ENCODE measurements at regions not wholly inside any gene's neighbourhood (a gene's known extent, or its start where the extent isn't known, plus 50 kb on each side); places are given as distances from the start of the nearest gene placed in this dataset.

DNA sequence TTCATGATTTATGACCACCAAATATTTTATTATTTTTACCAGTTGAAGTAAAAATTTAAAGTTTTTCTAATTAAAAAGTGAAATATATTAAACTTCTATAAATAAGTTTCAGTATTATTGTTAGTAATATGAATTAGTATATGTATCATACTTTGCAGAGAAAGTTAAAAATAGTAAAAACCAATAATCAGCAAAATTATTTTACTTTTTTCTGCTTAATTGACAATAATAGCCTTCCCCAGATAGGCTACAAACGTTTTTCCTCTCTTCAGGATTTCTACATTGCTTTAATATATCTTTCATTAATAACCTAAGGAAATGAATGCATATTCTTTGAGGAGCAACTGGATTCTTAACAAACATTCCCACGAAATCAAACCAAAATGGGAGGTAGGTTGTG is 543.5 kb downstream of the ETNK1 start:
- intact Hi-C loops (cut with micrococcal nuclease; ENCODE audit: unreplicated experiment): no loop called here
- CTCF ChIA-PET: no interaction called here
- DNase-seq: no peak
- TF ChIP-seq, protein P1, sequence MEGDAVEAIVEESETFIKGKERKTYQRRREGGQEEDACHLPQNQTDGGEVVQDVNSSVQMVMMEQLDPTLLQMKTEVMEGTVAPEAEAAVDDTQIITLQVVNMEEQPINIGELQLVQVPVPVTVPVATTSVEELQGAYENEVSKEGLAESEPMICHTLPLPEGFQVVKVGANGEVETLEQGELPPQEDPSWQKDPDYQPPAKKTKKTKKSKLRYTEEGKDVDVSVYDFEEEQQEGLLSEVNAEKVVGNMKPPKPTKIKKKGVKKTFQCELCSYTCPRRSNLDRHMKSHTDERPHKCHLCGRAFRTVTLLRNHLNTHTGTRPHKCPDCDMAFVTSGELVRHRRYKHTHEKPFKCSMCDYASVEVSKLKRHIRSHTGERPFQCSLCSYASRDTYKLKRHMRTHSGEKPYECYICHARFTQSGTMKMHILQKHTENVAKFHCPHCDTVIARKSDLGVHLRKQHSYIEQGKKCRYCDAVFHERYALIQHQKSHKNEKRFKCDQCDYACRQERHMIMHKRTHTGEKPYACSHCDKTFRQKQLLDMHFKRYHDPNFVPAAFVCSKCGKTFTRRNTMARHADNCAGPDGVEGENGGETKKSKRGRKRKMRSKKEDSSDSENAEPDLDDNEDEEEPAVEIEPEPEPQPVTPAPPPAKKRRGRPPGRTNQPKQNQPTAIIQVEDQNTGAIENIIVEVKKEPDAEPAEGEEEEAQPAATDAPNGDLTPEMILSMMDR (IDR thresholded peaks at IDR 0.05; ENCODE audit: unreplicated experiment): no peak
- H3K27me3 Mint-ChIP-seq (ENCODE audit: unreplicated experiment): no peaks in the 10 kb centered on the region
- H3K27ac Mint-ChIP-seq (ENCODE audit: unreplicated experiment): no peak overlapping the region
- no peak overlapping the region for H3K4me3 Mint-ChIP-seq (ENCODE audit: low read depth, unreplicated experiment)
- no peaks in the 10 kb centered on the region for H3K36me3 Mint-ChIP-seq (ENCODE audit: insufficient read depth, unreplicated experiment)
- BruUV-seq (replicated peaks): no TSS peak
- no peaks in the 10 kb centered on the region for H3K4me1 Mint-ChIP-seq (ENCODE audit: low read depth, unreplicated experiment)
- H3K9me3 Mint-ChIP-seq (ENCODE audit: low read depth, unreplicated experiment): no peaks in the 10 kb centered on the region

DNA sequence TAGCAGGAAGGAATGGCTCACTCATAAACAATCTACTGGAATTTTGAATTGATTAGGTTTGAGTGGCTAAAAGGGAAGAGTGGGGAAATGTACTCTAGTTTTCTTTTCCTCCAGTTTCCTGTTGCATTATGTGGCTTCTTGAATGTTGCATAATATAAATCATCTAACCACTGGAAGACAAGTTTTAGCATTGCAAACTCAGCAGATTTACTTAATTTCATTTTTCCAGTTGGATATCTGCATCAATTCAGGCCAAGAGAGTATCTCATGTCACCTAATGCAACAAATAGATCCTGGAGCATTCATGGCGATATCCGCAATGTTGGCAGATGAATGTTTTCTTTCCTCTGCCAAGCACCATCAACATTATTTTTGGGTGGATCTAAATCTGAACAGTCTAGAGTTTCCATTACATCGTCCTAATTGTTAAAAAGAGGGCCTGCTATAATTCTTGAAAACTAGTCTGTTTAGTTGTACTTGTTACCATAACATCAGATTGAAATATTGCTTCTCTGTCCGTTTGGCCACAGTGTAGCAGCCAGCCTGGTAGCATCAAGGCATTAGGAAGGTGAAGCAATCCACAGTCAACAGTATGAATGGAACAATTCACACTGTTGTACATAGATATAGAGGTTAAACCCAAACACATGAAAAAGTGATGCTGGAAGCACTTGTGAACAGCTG is 544.2 kb downstream of the ETNK1 start:
- CTCF ChIA-PET: no interaction called here
- Mint-ChIP-seq H3K27ac (ENCODE audit: unreplicated experiment) (no peak overlapping the region), H3K27me3 (ENCODE audit: unreplicated experiment) (no peaks in the 10 kb centered on the region), H3K36me3 (ENCODE audit: insufficient read depth, unreplicated experiment) (no peaks in the 10 kb centered on the region), H3K9me3 (ENCODE audit: low read depth, unreplicated experiment) (no peaks in the 10 kb centered on the region), H3K4me3 (ENCODE audit: low read depth, unreplicated experiment) (no peak overlapping the region), H3K4me1 (ENCODE audit: low read depth, unreplicated experiment) (no peaks in the 10 kb centered on the region)
- TF ChIP-seq, protein P1 (IDR thresholded peaks at IDR 0.05; ENCODE audit: unreplicated experiment): no peak
- no TSS peak for BruUV-seq (replicated peaks)
- intact Hi-C loops (cut with micrococcal nuclease; ENCODE audit: unreplicated experiment): no loop called here
- DNase-seq: no peak

DNA sequence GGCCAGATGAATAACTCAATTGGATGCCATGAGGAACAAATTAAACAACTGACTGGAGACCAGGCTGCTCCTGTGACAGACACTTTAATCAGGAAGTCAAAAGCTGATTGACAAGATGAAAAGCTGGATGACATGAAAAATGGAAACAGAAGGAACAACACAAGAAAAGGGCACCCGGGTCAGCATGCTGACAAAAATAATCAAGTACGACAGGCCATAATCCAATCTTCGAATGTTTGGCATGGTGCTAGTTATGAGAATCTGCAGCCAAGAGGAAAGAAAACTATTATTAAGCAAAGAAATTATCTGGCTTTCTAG is 544.7 kb downstream of the ETNK1 start:
- no TSS peak for BruUV-seq (replicated peaks)
- DNase-seq: no peak
- Mint-ChIP-seq H3K27ac (ENCODE audit: unreplicated experiment) (no peak overlapping the region), H3K9me3 (ENCODE audit: low read depth, unreplicated experiment) (no peaks in the 10 kb centered on the region), H3K4me3 (ENCODE audit: low read depth, unreplicated experiment) (no peak overlapping the region), H3K4me1 (ENCODE audit: low read depth, unreplicated experiment) (no peaks in the 10 kb centered on the region), H3K36me3 (ENCODE audit: insufficient read depth, unreplicated experiment) (no peaks in the 10 kb centered on the region), H3K27me3 (ENCODE audit: unreplicated experiment) (no peaks in the 10 kb centered on the region)
- CTCF ChIA-PET: no interaction called here
- intact Hi-C loops (cut with micrococcal nuclease; ENCODE audit: unreplicated experiment): no loop called here
- TF ChIP-seq, protein P1 (IDR thresholded peaks at IDR 0.05; ENCODE audit: unreplicated experiment): no peak

DNA sequence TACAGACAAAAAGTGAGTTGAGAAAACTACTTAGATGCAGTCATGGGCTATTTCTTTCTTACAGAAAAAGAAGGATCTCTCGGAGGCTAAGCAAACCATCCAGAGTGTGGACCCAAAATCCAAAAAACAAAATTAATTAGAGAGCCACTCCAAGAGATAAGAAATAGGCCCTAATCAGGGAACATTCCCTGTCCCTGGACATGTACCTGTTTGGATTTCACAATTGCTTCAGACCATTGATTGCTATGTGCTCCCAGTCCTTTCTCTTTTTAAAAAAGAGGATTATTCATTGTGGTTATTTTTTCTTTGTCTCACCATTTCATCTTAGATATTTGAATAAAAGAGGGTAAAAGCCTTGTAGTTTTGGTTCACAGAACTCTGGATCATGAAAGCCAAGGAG is 549.9 kb downstream of the ETNK1 start:
- CTCF ChIA-PET: no interaction called here
- no peak overlapping the region for H3K4me3 Mint-ChIP-seq (ENCODE audit: low read depth, unreplicated experiment)
- no peak for DNase-seq
- no peak overlapping the region for H3K27ac Mint-ChIP-seq (ENCODE audit: unreplicated experiment)
- no peaks in the 10 kb centered on the region for H3K4me1 Mint-ChIP-seq (ENCODE audit: low read depth, unreplicated experiment)
- BruUV-seq (replicated peaks): no TSS peak
- TF ChIP-seq, protein P1 (IDR thresholded peaks at IDR 0.05; ENCODE audit: unreplicated experiment): no peak
- H3K9me3 Mint-ChIP-seq (ENCODE audit: low read depth, unreplicated experiment): peaks cover 2% of the 10 kb centered on the region
- no peaks in the 10 kb centered on the region for H3K36me3 Mint-ChIP-seq (ENCODE audit: insufficient read depth, unreplicated experiment)
- no peaks in the 10 kb centered on the region for H3K27me3 Mint-ChIP-seq (ENCODE audit: unreplicated experiment)
- intact Hi-C loops (cut with micrococcal nuclease; ENCODE audit: unreplicated experiment): no loop called here

Data from Calu3 (cell line).